ENCODE measurements at regions not wholly inside any gene's neighbourhood (a gene's known extent, or its start where the extent isn't known, plus 50 kb on each side); places are given as distances from the start of the nearest gene placed in this dataset.

- no peak overlapping the region for H3K4me3 ChIP-seq (ENCODE audit: low read depth, low read length)
- no peak for DNase-seq (ENCODE audit: low read depth)
- TF ChIP-seq, protein P1, sequence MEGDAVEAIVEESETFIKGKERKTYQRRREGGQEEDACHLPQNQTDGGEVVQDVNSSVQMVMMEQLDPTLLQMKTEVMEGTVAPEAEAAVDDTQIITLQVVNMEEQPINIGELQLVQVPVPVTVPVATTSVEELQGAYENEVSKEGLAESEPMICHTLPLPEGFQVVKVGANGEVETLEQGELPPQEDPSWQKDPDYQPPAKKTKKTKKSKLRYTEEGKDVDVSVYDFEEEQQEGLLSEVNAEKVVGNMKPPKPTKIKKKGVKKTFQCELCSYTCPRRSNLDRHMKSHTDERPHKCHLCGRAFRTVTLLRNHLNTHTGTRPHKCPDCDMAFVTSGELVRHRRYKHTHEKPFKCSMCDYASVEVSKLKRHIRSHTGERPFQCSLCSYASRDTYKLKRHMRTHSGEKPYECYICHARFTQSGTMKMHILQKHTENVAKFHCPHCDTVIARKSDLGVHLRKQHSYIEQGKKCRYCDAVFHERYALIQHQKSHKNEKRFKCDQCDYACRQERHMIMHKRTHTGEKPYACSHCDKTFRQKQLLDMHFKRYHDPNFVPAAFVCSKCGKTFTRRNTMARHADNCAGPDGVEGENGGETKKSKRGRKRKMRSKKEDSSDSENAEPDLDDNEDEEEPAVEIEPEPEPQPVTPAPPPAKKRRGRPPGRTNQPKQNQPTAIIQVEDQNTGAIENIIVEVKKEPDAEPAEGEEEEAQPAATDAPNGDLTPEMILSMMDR (IDR thresholded peaks at IDR 0.05; ENCODE audit: insufficient read depth, low read length): no peak
Observed at GRCh38 chr14:94903883-94904282, 134.0 kb upstream of the GSC start.

GRCh38 chr14:94903338-94903737 is 133.4 kb upstream of the GSC start:
- no peak for DNase-seq (ENCODE audit: low read depth)
- TF ChIP-seq, protein P1 (IDR thresholded peaks at IDR 0.05; ENCODE audit: insufficient read depth, low read length): no peak
- no peak overlapping the region for H3K4me3 ChIP-seq (ENCODE audit: low read depth, low read length)

DNA sequence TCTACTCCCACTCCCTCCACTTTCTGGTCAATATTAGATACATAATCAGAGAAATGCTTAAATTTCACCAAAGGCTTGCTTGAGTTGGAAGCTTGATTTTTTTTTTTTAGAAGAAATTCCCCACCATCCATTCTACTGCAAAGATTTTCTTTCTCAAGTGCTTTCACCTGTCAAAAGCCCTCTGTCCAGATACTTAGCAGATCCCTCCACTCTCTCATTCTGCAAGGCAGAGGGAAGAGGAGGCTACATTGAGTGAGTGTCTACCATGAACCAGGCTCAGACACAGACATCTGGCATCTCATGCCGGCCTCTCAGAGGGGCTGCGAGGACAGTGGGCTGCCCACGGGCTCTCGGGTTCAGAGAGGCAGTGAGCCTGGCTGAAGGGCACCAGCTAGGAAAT is 127.6 kb upstream of the GSC start:
- H3K4me3 ChIP-seq (ENCODE audit: low read depth, low read length): no peak overlapping the region
- DNase-seq (ENCODE audit: low read depth): no peak
- TF ChIP-seq, protein P1 (IDR thresholded peaks at IDR 0.05; ENCODE audit: insufficient read depth, low read length): no peak

DNA sequence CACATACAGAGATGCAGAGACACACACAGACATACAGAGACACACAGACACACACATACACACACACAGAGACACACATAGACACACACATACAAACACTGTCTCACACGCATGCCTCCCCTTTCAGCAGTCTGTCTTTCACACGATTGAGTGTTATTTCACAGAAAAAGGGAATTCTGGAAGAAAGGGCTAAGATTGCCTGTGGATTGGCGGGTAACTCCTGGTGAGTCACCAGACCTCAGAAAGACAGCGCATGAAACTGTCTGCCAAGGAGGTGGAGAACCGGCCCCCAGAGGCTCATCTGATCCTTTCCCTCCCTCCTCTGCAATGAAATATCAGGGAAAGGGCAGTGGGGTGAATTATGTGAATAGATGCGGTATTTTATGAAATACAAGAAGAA is 127.2 kb upstream of the GSC start:
- peak; percentile 26 for DNase-seq (ENCODE audit: low read depth)

DNA sequence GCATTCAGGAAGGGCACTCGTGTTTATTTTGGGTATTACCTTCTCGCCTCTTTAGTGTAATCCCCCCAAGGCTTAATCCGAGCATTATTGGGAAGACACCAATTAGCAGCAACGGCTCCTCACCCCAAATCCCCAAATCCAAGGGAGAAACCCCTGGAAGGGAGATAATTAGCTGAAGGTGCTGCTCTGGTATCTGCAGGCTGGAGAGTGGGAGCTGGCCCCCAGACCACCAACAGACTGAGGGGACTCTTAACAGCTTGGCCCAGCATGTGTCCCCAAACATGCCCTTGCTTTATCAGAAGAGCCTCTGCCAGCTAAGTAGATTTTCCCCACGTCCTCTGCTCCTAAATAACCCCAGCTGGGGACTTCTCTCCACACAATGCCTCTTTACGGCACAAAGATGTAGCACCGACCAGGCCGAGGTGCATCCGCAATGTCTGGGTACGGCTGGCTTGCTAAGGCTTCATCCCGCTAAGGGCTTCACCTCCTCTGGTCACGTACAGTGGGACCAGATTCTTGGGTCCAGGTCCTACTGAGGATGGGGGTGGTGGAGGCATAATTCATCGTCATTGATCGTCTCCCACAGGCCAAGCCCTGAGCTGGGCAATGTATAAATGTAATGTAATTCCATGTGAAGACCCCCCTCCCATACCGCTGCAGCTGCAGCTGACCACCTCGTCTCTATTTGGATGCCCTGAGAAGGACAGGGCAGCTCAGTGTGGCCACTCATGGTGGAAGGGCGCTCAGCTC is 123.7 kb upstream of the GSC start:
- no peak for DNase-seq (ENCODE audit: low read depth)
- TF ChIP-seq, protein P1 (IDR thresholded peaks at IDR 0.05; ENCODE audit: insufficient read depth, low read length): no peak
- no peak overlapping the region for H3K4me3 ChIP-seq (ENCODE audit: low read depth, low read length)

More for the DNA sequence above, 127.2 kb upstream of the GSC start:
- TF ChIP-seq, protein P1 (IDR thresholded peaks at IDR 0.05; ENCODE audit: insufficient read depth, low read length): no peak
- H3K4me3 ChIP-seq (ENCODE audit: low read depth, low read length): no peak overlapping the region

- TF ChIP-seq, protein P1 (IDR thresholded peaks at IDR 0.05; ENCODE audit: insufficient read depth, low read length): no peak
- H3K4me3 ChIP-seq (ENCODE audit: low read depth, low read length): no peak overlapping the region
- DNase-seq (ENCODE audit: low read depth): no peak
Observed at GRCh38 chr14:94890785-94891184, 120.9 kb upstream of the GSC start.
